AG08395 (cell line): ENCODE measurements at regions not wholly inside any gene's neighbourhood (a gene's known extent, or its start where the extent isn't known, plus 50 kb on each side); places are given as distances from the start of the nearest gene placed in this dataset.
"Not testable (repeated sequence)": the region's sequence is repeated elsewhere in the genome, so short reads cannot be mapped to it uniquely, and the experiment has no call there.

Source experiments
- DNase-seq: peaks from one replicate; pipeline ENCODE4 v3.0.0; 2012; ENCODE audit warnings: mixed read lengths, low spot score

DNA sequence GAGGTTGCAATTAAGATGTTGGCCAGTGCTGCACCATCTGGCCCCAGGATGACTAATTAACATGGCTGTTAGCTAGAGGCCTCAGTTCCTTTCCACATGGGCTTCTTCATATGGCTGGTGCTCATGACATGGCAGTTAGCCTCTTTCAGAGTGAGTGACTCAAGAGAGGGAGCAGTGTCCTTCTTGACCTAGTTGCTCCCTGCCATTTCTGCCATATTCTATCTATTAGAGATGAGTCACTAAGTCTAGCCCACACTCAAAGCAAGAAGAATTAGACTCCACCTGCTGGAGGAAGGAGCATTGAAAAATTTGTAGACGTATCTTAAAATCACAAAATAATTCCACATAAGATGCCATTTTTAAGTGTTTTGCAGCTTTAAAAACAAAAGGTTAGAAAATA lies 651.2 kb upstream of the CCNG1 start:
- no peak for DNase-seq

DNA sequence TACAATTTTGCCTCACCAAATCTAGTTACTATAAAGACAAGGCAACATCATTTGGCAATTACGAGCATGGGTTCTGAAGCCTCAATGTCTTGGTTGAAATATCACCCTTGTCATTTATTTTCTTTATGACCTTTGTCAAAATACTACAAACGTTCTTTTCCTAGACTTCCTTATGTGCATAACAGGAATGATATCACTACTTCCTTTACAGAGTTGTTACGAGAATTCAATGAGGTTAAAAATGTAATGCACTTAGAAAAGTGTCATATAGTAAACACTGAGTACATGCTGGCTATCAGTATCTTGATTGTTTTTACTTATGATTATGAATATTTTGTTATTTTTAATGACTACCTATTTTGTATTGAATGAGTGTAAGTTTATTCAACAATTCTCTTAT lies 640.9 kb upstream of the CCNG1 start:
- no peak for DNase-seq

DNA sequence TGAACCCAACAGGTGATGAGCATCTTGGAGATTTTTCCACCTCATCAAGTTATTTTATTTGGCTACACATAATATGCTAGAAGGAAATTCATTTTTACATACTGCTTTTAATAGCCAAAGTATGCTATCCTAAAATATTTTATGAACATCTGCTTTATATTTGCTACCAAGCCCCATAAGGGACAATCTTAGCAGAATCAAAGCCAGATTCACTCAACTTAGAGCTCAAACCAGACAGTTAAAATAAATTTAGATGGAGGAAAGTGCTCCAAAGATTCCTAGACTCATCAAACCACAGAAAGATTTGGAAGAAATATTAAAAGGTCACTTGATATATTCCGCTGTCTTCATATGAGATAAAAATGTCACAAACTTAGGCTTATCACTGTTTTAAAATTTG lies 637.1 kb upstream of the CCNG1 start:
- no peak for DNase-seq

DNA sequence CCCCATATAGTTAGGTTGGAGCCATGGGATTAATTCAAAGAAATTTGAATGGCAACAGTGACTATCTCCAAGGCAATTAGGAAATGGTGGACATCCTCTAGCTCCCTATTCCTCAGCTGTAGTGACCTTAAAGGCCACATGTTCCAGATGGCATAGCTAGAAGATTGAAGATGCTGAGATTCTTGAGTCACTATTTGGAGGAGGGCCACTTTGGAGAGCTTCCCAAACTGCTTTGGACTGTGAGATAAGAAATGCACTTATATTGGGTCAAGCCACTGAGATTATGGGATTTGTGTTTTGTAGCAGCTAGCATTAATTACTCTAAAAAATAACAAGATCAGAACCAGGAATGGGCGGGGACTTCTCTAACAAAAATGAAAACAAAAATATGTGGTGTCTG lies 636.2 kb upstream of the CCNG1 start:
- DNase-seq: no peak

DNA sequence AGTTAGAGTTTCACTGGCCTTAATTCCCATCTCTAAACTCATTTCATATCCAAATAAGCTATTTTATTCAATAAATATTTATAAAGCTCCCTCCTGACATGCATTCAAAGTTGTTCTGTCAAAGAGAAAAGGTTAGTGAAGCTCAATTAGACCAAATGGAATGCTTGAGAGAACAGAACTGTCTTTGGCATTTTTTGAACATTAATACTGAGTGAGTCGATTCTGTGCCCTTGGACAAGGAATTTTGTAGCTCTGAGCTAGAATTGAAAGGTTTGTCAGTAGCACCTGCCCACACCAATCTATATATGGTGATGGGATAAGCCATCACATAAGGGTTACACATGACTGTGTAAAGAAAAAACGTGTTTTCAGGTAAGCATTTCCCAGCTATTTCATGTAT lies 631.2 kb upstream of the CCNG1 start:
- DNase-seq: no peak

DNA sequence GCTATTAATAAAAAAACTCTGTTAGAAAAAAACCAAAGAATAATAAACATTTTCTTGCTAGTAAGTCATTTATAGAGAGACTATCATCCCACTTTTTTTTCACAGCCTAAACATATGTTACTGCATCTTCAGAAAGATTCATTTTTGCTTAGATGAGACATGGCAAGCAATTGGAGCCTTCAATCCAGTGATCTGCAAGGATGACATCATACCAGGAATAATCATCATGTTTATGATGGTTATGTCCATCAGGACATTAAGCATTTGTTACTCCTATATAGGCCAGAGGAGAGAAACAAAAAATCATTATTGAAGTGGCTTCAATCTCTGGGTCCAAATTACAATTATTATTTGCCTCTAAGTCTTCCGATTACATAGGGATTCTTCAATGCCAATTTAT lies 626.3 kb upstream of the CCNG1 start:
- no peak for DNase-seq

DNA sequence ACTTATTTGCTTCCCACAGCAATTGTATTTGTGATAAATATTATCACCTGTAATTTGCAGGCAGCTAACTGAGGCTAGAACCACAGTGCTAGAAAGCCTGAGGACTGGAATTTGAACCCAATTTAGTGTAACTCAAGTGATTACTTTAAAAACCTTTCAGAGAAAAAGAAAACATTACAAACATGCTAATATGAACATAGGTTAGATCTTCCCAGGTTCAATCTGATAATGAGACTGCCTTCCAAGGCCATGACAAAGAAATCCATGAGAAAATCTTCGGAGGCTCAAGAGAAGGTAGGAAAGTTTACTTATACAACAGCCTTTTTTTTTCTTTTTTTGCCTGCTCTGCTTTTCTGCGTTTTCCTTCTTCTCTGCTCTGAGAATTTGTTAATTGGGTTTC lies 620.6 kb upstream of the CCNG1 start:
- no peak for DNase-seq

DNA sequence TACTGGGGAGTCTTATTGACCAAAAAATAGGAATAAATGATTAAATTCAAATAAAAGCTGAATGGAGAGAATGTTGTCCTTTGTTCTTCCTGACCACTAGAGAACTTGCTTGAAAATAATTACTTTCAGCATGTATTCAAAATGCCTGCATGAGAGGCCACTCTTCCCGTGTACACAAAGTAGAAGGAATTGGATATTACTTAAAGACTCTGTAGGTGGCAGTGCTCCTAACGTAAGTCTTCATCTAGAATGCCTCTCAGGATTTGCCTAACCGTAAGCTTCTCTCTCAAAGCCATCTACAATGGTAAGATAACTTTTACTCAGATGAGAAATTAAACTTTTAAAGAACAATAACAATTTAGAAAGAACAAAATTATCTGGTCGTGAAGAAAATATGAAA lies 620.0 kb upstream of the CCNG1 start:
- DNase-seq: no peak

DNA sequence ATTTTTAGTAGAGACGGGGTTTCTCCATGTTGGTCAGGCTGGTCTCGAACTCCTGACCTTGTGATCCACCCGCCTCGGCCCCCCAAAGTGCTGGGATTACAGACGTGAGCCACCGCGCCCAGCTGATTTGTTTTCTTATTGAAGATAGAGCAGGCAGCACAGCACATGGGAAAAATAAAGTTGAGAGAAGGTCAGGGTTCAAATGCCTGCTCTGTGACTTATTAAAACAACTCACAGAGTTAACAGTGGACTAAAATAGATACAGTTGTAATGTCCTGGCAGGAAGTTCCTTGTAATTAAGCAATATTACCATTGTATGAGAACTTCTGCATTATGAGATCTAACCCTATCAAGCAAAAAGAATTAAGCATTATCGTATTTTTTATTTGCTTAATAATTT lies 615.7 kb upstream of the CCNG1 start:
- not testable (repeated sequence) for DNase-seq

DNA sequence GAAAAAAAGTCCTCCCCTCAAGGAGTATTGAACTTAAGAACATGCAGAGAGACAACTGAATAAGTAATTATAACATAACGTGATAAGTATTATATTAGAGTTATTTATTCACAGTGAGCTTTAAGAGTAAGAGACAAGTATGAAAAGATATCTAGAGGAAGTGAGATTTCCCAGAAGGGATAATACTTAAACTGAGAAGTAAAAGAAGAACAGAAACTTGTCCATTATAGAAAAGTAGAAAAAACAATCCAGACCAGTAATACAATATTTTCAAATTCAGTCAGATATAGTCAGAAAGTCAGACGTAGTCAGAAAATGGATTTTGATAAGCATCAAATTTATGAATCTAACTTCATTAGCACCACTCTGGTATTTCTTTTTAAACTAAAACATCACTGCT lies 613.0 kb upstream of the CCNG1 start:
- no peak for DNase-seq

DNA sequence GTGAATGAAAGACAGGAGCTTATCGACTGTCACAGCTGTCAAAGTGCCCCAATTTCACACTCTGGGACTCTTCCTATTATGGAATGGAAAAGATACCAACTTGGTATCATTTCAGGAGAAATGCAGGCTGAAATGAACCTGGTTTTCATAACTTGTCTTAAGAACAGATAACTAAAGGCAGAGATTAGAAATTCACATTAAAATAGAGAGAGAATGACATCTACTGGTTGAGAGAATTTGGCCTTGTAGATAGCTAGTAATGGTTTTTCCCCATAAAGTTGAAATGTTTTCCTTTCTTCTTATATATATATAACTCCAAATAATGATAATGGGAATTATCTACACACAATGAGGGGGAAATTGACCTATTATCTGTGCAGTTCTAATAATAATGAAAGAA lies 600.2 kb upstream of the CCNG1 start:
- DNase-seq: no peak

DNA sequence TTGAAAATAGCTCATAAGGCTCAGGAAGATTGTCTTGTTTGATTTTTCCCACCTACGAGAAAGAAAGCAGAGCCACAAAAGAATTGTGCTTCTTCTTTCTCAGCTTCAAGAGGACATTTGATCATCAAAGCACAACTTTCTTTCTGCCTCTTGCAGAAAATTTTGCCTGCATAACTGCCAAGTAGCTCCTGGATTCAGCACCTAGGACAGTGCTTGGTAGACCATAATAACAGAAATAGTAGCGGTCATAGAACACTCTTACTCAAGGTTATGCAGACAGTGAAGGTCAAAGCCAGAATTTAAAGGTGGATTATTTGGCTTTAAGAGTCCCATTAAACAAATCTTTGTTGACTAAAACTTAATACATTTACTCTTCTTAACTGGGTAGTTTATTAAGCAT lies 594.7 kb upstream of the CCNG1 start:
- no peak for DNase-seq

DNA sequence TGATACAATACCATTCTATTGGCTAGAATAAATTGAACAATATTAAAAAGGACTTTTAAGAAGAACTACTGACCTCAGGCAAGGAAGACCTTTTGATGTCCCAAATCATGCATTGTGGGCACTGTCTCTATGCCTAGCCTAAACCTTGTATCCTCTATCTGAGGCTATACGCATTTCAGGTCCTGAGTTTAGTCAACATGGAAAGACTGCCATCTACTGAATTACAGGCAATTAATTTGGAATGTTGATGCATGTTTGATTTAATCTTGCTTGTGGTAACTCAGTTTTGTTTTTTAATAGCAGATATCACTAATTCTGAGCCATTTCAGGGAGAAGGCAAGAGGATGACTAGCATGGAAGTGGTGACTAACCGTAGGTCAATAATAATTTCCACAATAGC lies 585.3 kb upstream of the CCNG1 start:
- DNase-seq: no peak

DNA sequence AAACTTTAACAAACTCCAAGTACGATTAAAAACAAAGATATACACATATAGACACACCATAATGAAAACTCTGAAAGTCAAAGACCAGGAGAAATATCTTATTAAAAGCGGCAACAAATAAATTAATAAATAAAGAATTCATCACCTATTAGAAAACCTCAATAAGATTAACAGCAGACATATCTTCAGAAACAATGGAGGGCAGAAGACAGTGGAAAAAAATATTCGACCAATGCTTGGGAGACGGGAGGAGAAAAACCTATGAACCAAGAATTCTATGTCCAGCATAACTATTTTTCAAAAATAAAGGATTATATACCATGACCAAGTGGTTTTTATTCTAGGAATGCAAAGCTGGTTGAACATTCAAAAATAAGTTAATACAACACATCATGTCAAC lies 578.6 kb upstream of the CCNG1 start:
- DNase-seq: no peak

DNA sequence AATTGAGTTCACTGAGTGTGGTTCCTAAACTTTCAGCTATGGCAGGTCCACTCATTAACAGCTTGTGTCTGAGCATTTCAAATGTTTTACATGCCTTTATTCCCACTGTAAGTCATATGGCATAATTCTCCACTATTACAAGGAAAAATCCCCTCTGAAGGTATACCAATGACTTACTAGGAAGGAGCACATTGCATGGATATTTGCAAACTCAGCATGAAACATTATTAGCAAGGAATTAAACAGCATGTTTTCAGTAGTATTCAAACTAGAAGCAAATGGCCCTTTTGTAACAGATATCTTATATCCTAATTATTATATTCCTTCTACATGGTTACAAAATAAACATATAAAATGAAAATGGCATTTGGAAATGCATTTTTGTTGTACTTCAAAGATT lies 566.4 kb upstream of the CCNG1 start:
- no peak for DNase-seq

DNA sequence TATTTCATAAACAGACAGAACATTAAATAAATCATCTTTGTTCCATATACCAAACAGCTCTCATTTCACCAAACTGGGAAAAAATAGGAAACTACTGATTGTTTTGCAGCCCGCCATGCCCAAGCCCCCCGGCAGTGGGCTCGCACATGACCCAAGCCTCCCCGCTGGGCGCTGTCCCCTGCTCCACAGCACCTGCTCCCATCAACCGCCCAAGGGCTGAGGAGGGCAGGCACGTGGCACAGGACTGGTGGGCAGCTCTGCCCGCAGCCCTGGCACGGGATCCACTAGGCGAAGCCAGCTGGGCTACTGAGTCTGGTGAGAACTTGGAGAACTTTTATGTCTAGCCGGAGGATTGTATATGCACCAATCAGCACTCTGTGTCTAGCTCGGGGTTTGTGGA lies 554.8 kb upstream of the CCNG1 start:
- DNase-seq: no peak

DNA sequence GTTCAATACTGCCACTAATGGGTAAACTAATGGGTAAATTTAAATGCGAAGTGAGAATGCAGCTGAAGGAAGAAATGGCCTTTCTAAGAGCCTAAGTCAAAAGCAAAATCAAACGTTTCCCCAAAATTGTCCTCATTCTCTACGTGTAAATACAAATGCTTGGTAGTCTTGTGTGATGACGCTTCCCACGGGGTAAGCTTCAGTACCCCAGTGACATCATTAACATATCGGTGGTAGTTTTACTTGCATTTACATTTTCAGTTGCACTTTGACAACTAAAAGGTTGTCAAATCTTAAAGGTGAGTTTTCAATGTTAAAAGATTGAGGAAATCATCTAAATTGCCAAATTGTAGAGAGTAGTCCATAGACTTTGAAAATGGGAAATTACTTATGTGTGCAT lies 550.7 kb upstream of the CCNG1 start:
- no peak for DNase-seq

DNA sequence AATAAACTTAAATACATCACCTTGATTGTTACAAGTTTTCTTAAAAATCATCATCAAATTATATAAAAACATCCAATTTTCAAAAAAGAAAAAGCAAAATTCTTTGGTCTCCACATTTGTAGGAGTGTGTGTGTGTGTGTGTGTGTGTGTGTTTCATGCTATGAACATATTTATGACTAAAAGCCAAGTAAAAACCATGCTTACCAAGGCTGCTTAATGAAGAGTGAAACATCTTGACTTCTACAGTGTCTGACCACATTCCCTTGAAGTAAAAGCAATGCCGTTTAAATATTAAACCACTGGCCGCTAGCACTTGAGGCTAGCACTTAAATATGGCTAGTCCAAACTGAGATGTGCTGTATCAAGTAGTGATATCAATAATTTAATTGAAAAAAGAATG lies 549.1 kb upstream of the CCNG1 start:
- no peak for DNase-seq

DNA sequence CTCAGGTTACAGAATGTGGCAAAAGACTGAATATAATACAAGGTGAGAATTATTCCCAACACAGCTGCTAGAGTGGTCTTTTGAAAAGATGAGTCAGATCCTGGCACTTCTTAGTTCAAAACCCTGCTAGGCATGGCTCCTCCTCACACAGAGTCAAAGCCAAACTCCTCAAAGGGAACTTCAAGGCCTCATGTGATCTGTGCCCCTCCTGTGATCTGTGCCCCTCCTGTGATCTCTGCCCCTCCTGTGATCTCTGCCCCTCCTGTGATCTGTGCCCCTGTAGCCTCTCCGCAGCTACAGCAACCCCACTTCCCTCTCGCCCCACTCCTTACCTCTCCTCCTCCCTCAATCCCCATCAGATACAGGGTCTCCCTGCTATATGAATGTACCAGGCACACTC lies 525.5 kb upstream of the CCNG1 start:
- DNase-seq: no peak

DNA sequence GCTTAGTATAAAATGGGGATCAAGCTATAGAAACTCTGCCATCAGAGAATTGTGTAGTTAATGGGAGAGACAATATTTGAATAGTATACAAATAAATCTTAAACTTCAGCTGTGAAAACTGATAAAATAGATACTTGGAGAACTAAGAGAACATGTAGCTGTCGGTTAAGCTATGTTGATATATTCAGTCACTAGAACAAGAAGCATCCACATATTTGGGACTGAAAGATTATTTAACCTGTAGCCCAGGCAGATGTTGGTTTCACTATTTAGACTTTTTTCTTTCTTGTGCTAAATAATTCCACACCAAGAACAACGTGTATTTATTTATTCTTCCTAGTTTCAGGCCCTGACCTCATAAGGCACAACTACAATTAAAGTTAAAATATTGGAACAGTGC lies 521.0 kb upstream of the CCNG1 start:
- DNase-seq: no peak

DNA sequence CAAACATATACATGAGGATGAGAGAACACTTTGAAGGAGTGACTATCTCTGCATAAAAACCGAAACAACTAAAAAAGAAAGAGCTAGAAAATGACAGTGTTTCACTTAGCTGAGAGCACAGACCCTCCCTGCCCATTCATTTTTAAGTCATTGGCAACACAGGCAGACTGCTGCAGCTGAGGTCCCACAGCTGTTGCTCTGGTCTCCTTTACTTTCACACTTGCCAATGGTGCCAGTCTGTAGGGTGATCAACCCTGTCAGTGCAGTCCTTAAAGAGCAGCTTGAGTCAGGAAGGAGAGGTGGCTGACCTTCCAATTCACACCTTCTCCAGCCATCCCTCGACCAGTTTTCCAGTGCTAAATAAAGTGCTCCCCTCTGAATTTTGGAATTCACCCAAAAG lies 508.3 kb upstream of the CCNG1 start:
- no peak for DNase-seq

DNA sequence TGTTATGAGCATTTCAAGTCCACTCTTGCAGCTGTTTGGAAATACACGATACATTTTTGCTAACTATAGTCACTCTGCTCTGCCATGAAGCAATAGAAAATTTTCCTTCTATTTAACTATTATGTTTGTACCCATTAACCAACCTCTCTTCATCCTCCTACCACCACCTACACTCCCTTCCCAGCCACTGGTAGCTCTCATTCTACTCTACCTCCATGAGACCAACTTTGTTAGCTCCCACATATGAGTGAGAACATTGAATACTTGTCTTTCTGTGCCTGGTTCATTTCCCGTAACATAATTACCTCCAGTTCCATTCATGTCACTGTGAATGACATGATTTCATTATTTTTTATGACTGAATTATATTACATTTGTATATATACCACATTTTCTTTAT lies 505.9 kb upstream of the CCNG1 start:
- DNase-seq: no peak

DNA sequence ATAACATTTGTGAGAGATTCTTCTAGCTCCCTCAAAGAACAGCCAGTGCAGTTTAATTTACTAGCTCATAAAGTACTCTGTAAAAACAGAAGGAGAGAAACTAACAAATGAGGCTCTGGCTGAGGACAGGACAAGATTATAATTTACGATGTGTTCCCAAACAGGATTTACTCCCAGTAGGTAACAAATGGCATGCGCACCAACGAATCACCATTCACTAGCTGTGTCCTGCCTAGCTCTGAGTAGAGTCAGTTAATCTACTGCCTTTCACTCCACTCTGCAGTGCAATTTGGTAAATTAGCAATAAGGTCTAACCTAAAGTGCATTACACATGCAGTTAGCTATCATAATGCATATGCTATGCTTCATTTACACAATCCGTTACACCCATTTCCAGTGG lies 497.4 kb upstream of the CCNG1 start:
- DNase-seq: no peak

DNA sequence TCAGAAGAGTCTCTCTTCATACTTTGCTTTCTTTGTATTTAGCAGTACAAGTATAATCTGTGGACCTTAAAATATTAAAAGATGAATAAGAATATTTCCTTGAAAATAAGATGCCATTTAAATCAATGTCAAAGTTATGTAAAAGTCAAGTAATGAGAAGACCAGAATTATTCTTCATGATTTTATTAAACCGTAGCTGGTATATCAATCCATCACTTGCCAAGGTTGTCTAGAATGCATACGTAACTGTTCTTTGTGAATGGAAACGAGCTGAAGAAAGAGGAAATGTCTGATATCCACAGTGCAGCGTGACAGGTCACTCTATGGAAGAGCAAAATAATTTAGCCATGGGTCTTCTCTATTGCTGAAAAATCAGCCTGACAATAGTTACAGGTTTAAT lies 488.7 kb upstream of the CCNG1 start:
- DNase-seq: no peak

DNA sequence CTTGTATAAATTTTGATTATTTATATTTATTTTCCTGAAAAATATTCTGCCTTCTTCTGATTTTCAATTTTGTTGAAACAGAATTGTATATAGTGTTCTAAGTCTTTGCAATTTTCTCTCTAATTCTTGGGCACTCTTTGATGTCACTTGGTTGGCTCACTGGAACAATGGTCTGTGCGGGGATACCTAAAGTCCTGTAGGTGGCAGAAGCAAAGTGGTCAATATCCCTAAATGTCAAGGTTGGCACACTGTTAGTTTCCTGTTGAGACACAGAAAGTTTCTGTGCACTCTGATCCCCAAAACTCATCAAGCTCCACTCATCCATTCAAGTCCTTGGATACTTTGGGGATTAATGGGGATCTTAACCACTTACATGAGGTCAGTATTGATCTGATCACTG lies 480.8 kb upstream of the CCNG1 start:
- no peak for DNase-seq

DNA sequence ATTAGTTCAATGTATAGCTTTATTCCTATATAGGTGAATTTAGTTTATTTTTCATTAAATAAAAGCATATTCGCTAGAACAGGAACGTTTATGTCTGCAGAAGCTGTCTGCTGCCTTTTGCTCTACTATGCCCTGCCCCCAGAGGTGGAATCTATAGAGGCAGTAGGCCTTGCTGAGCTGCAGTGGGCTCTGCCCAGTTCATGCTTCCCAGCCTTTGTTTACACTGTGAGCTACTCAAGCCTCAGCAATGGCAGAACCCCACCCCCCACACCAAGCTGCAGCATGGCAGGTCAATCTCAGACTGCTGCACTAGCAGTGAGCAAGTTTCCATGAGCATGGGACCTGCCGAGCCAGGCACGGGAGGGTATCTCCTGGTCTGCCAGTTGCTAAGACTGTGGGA lies 473.3 kb upstream of the CCNG1 start:
- DNase-seq: not testable (repeated sequence)
